OCI-LY3 (cell line): ENCODE measurements at regions not wholly inside any gene's neighbourhood (a gene's known extent, or its start where the extent isn't known, plus 50 kb on each side); places are given as distances from the start of the nearest gene placed in this dataset.

ENCODE experiments used
- H2AFZ ChIP-seq: fragments of 200-600, 300-600 bp; shearing (Covaris generic); 2 replicates; pipeline ENCODE4 v1.6.0; 2014; ENCODE audit warnings: antibody characterized with exemption, low read depth, low read length
- H3K27ac ChIP-seq: fragments of 200-600, 300-600 bp; sonication (generic); 2 replicates; pipeline ENCODE4 v1.5.1; 2014; ENCODE audit warnings: mild to moderate bottlenecking, low read length, moderate library complexity, mixed read lengths
- H3K27me3 ChIP-seq: fragments of 200-600, 300-600 bp; sonication (generic); 2 replicates; pipeline ENCODE4 v1.6.1; 2014; ENCODE audit warnings: low read depth, low read length, mixed read lengths
- H3K36me3 ChIP-seq: fragments of 200-600, 300-600 bp; sonication (generic); replicated peaks from 2 replicates; pipeline ENCODE3; 2014; ENCODE audit warnings: low read depth, low read length, mixed read lengths
- H3K4me1 ChIP-seq: fragments of 300-600, 200-600 bp; sonication (generic); 2 replicates; pipeline ENCODE4 v1.6.1; 2014; ENCODE audit warnings: low read length, mixed read lengths
- H3K4me2 ChIP-seq: fragments of 200-600, 300-600 bp; sonication (generic); 2 replicates; pipeline ENCODE4 v1.6.1; 2014; ENCODE audit warnings: low read length, mixed read lengths
- H3K4me3 ChIP-seq: fragments of 300-600, 200-600 bp; sonication (generic); 2 replicates; pipeline ENCODE4 v1.5.1; 2014; ENCODE audit warnings: antibody characterized with exemption, mild to moderate bottlenecking, low read length, moderate library complexity
- H3K79me2 ChIP-seq: fragments of 300-600, 200-600 bp; shearing (Covaris generic); 2 replicates; pipeline ENCODE4 v1.6.1; 2014; ENCODE audit warnings: mild to moderate bottlenecking, low read length, mixed read lengths
- H3K9ac ChIP-seq: fragments of 300-600, 200-600 bp; shearing (Covaris generic); 2 replicates; pipeline ENCODE4 v1.6.0; 2014; ENCODE audit warnings: mild to moderate bottlenecking, low read length, moderate library complexity
- H3K9me3 ChIP-seq: fragments of 200-600, 300-600 bp; shearing (Covaris generic); 2 replicates; pipeline ENCODE4 v1.6.1; 2014; ENCODE audit warnings: low read length, mixed read lengths; ENCODE audit not compliant: insufficient read depth
- H4K20me1 ChIP-seq: fragments of 200-600, 300-600 bp; sonication (generic); 2 replicates; pipeline ENCODE4 v1.6.1; 2016; ENCODE audit warnings: low read length, mixed read lengths; ENCODE audit not compliant: insufficient read depth
- CTCF ChIP-seq: fragments of 200-600, 300-600 bp; sonication (generic); IDR thresholded peaks from 2 replicates; pipeline ENCODE4 v1.5.1; 2014; ENCODE audit warnings: antibody characterized with exemption, low read length, low read depth
- EZH2phosphoT487 ChIP-seq: fragments of 200-600 bp; shearing (Covaris generic); IDR thresholded peaks from 2 replicates; pipeline ENCODE4 v1.6.1; 2018; ENCODE audit warnings: antibody characterized with exemption, mixed run types, low read depth

GRCh38 chr2:120912101-120912985 lies 176.7 kb downstream of the GLI2 start:
- Histone ChIP-seq H3K36me3 (no peaks in the 10 kb centered on the region), H3K27me3 (no peaks in the 10 kb centered on the region), H4K20me1 (no peaks in the 10 kb centered on the region), H3K9me3 (no peaks in the 10 kb centered on the region), H3K9ac (no peak overlapping the region), H2AFZ (no peak overlapping the region), H3K4me3 (no peak overlapping the region), H3K27ac (no peak overlapping the region), H3K79me2 (no peaks in the 10 kb centered on the region), H3K4me1 (no peaks in the 10 kb centered on the region), H3K4me2 (no peak overlapping the region)
- TF ChIP-seq CTCF (no peak), EZH2phosphoT487 (no peak)

DNA sequence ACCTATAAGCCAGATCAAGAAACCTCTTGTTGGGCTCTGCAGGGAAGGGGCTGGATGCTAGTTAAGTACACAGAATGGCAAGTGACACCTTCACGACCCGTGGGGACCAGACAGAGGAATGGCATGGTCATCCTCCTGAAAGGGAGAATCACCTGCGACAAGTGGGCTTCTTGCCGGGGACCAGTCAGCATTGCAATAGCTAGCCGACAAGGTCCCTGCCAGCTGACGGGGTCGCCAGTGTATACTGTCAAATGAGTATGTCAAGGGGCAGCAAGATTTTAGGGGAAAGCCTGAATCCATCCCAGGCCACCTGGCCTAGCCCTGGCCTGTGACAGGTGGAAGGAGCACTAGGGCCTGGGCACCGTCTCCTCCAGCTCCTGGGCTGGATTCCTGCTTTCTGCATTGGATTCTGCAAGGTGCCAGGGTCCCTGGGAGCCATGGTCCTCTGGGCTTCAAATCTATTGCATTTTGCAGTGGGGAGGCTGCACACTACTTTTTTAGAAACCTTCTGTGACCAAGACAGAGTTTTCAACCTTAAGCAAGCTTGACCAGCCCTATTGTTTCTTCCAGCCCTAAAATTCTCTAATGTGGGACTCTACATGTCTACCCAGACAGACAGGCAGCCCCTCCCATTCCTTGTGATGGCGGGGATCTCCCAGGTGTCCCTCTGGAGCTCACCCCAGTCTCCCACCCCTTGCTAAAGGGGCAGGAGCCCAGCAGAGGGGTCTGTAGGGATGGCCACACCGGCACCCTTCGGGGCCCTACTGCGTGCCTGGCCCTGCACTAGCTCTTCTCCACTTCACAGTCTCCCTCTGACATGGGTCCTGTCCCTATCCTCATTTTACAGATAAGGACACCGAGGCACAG lies 178.5 kb downstream of the GLI2 start:
- Histone ChIP-seq H3K36me3 (no peaks in the 10 kb centered on the region), H3K79me2 (no peaks in the 10 kb centered on the region), H3K9me3 (no peaks in the 10 kb centered on the region), H3K4me1 (no peaks in the 10 kb centered on the region), H2AFZ (no peak overlapping the region), H3K4me2 (no peak overlapping the region), H3K27ac (no peak overlapping the region), H3K4me3 (no peak overlapping the region), H3K9ac (no peak overlapping the region), H3K27me3 (no peaks in the 10 kb centered on the region), H4K20me1 (no peaks in the 10 kb centered on the region)
- TF ChIP-seq CTCF (no peak), EZH2phosphoT487 (no peak)

DNA sequence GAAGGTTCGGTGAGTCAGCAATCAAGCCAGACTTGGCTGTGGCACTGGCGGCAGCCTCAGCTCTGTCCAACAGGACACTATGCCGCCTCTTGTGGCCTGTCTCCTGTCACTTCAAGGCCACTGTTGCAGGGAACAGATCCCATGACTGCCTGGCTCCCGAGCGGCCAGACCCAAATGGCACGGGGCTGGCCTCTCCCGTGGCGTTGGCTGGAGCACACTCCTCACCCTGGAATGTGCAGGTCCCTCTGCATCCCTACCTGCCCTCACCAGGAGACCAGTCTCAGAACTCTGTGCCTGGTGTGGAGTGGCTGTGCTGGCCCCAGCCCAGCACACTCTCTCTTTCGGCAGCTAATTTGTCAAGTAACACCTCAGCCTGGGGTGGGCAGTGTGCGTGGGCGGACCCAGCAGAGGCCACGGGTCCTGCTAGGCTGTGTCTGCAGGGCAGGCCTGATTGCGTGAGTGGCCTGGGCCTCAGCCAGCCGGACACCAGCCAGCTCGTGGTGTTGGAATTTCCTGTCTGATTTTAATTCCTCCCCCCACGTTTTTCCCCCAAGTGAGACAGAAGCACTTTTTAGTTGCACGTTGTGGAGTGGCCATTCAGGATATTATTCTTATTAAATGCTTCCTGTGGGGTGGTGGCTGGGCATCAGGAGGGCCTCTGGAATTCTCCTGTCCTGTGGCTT lies 179.3 kb downstream of the GLI2 start:
- no peak overlapping the region for H3K27ac ChIP-seq
- H3K79me2 ChIP-seq, result no peaks in the 10 kb centered on the region
- H3K4me1 ChIP-seq, result no peaks in the 10 kb centered on the region
- no peak overlapping the region for H3K4me2 ChIP-seq
- no peaks in the 10 kb centered on the region for H3K27me3 ChIP-seq
- no peaks in the 10 kb centered on the region for H4K20me1 ChIP-seq
- no peak for TF ChIP-seq EZH2phosphoT487
- TF ChIP-seq CTCF, result no peak
- no peak overlapping the region for H2AFZ ChIP-seq
- no peaks in the 10 kb centered on the region for H3K9me3 ChIP-seq
- H3K36me3 ChIP-seq, result no peaks in the 10 kb centered on the region
- no peak overlapping the region for H3K9ac ChIP-seq
- H3K4me3 ChIP-seq, result no peak overlapping the region

- Histone ChIP-seq H2AFZ (no peak overlapping the region), H4K20me1 (no peaks in the 10 kb centered on the region), H3K79me2 (no peaks in the 10 kb centered on the region), H3K9me3 (no peaks in the 10 kb centered on the region), H3K27me3 (no peaks in the 10 kb centered on the region), H3K4me1 (no peaks in the 10 kb centered on the region), H3K36me3 (no peaks in the 10 kb centered on the region), H3K9ac (no peak overlapping the region), H3K27ac (no peak overlapping the region), H3K4me2 (no peak overlapping the region), H3K4me3 (no peak overlapping the region)
- no peak for TF ChIP-seq EZH2phosphoT487
- TF ChIP-seq CTCF, result no peak
Measured at GRCh38 chr2:120915670-120916069, 180.0 kb downstream of the GLI2 start.
